ENCODE measurements at regions not wholly inside any gene's neighbourhood (a gene's known extent, or its start where the extent isn't known, plus 50 kb on each side); places are given as distances from the start of the nearest gene placed in this dataset.
"Not testable (repeated sequence)": the region's sequence is repeated elsewhere in the genome, so short reads cannot be mapped to it uniquely, and the experiment has no call there.

DNA sequence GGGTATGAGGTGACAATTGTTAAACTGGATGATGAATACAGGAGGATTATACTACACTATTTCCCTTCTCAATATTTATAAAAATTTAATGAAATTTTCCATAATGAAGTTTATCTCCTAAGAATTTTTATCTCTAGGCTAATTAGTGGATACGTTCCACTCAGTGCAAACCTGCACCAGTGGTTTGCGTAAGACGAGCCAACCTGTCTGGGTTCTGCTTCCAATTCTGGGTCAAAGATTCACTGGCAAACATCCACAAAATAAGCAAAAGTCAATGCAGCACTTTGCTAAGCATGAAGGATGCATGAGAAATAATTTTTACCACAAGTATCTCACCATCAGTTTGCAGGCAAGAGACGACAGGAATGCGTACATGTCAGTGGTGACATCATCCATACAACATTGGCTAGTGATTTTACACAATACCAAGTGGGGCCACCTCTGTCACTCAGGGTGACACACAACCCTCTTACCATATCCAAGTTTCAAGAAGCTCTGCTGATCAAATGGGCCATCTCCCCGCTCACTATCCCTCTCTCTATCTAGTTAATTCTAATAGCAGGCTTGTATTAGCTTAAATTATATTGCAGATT lies 51.7 kb downstream of the FAM50B start:
- no peak for DNase-seq (ENCODE audit: insufficient read length, low spot score)
- FAIRE-seq = no peak

GRCh38 chr6:3902871-3903648 lies 53.9 kb downstream of the FAM50B start:
- no peak for FAIRE-seq
- DNase-seq (ENCODE audit: insufficient read length, low spot score) = no peak

DNA sequence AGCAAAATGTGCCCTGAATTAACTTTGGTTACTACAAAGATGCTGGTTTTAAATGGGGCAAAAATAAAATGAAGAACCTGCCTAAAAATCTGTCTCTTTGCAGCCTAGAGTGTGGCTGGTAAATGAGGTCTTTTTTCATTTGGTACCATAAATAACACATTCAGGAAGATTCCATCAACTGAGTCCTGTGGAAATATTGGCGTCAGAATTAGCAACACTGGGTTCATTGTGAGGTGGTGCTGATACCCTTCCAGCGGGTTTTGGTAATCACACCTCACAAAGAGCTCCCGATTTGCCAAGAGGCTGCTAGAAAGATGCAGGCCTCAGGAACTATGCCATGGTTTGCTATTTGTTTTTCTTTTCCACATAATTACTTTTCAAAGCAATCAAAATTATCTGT lies 55.3 kb downstream of the FAM50B start:
- no peak for DNase-seq (ENCODE audit: insufficient read length, low spot score)
- no peak for FAIRE-seq

DNA sequence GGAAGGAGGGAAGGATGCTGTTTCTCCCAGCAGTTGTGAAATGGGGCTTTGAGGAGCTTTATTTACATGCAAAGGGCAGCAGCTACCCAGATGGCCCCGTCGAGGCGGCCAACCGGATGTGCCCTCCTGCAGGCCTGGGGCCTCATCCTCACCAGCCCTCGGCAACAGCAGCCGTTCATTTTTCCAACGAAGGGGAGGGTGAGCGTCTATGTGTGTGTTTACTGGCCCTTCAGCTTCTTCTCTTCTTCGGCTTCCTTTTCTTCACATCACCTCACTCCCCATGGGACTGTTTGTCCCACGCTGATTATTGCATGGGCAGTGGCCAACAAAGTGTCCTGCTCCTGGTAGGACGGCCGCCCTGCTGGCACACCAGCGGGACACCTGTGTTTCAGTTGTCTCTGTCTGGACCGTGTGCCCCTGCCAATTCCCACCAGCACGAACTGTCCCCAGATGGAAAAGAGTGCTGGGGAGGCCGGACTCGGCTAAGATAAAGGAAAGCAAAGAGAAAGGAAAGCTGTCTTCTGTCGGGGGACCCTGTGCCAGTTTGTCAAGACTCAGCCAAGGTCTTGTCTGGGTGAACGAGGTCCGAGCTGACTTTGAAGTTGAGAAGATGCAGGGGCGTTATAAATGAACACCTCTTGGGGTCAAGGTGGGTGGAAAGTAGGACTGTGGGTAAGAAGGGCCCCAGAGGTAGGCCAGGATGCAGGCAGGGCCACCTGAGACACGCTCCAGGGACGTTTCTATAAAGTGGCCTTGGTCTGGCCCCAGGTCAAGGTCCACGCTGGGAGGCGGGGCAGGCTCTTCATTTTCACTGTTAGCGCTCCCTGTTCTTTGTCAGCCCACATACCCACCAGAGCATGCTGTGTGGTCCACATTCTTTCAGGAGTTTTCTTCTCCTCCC lies 57.0 kb downstream of the FAM50B start:
- FAIRE-seq (no peak), DNase-seq (ENCODE audit: insufficient read length, low spot score) (no peak)

GRCh38 chr6:3906846-3907151 lies 57.6 kb downstream of the FAM50B start:
- FAIRE-seq (no peak), DNase-seq (ENCODE audit: insufficient read length, low spot score) (no peak)

DNA sequence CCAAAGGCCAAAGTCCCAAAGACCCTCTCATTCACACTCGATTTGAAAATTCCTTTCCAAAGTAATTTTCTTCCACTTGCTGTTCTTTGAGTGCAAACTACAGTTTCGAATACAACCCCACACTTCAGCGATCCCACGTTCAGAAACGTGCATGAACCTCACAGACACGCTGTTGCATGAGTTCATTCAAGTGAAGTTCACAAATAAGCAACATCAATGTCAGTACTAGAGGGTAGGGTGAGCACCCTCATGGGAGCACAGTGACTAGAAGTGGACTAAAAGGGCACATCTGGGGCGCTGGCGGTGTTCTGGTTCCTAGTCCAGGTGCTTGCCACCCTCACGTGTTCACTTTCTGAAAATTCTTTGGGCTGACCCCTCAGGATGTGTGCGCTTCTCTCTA lies 59.0 kb downstream of the FAM50B start:
- FAIRE-seq (no peak), DNase-seq (ENCODE audit: insufficient read length, low spot score) (no peak)

DNA sequence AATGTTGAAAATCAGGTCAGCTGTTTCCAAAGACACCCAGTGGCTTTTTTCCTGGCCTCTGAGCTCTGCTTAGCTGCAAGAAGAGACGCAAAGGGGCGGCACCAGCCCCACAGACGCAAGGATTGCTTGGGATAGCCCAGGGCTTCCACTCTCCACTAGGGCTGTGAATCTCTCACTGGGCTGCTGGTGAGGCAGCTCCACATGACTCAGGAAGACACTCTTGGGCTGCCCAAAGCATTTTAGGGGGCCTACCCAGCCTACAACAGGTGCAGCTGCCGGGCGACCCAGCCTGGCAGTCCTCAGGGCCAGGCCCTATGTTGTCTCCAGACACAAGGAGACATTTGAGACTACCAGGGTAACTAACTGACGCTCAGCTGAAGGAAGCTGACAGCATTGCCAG lies 59.8 kb downstream of the FAM50B start:
- FAIRE-seq (no peak), DNase-seq (ENCODE audit: insufficient read length, low spot score) (no peak)

DNA sequence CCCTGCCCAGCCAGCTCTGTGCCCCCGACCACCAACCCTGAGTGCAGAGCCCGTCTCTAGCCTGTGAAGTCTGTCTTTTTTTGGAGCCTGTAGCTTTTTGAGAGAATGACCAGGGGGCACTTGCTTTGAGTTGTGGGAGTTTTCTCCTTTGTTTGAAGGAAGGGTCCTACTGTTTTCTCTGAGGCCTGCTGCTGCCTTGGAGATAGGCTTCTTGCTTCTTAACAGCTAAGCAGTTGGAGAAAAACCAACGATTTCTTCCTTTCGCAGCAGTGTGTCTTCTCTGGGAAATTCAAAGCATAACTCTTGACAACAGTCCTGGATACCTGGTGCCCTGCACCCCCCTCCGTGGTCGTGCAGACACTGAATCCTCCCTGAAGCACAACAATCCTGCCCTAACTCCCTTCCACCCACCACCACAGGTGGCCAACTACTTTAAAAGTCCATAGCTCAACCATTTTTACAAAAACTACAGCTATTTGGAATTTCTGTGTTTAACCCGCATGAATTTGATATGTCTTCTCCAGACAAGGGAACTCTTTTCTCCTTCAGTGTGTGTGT lies 61.0 kb downstream of the FAM50B start:
- no peak for DNase-seq (ENCODE audit: insufficient read length, low spot score)
- no peak for FAIRE-seq

DNA sequence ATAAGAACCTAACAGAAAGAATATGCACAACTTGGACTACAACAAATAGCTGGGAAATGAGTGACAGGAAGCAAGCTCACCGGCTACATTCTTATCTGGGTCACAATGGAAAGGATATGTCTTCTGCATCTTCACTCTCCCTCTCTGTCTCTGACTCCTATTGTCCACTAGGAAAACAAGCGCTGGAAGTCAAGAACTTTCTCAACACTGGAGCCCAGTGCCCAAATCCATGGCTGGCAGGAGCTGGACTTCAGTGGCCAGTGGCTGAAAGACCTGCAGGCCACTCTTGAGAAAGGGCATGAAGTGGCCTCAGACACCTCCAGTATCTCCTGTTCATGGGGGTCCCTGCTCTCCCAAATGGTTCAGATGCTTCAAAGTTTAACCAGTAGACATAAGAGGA lies 62.0 kb downstream of the FAM50B start:
- DNase-seq (ENCODE audit: insufficient read length, low spot score) (no peak), FAIRE-seq (no peak)

DNA sequence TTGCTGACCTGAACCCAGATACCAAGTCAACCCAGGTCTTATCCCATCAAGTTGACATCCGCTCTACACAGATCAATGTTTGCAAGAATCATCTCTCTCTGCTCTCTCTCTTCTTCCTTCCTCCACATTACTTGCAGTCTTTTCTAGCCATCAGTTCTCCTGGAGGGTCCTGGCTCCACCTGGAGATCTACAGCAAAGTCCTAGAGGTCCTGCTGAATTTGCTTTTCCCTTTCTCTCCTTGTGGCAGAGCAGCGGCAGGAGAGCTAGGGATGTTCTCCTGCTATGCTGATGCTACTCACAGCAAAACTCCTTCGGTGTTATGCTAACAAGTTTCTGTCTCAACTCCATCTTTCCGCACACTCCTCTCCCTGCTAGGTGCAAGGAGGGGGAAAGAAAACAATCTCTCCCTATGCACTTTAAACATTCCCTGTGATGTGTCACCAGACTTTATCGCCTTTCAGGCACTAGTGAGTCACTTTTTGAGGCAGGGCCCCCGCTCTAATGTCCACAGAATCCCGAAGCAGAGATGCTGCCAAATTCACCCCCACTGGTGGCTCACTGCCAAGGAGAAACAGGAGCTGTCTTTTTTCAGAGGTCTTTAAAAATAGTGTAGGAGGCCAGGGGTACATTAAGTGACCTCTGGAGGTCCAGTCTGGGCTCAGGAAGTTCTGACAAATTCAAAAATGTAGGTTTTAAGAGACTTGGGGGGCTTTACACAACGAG lies 62.6 kb downstream of the FAM50B start:
- no peak for FAIRE-seq
- no peak for DNase-seq (ENCODE audit: insufficient read length, low spot score)

- no peak for DNase-seq (ENCODE audit: insufficient read length, low spot score)
- no peak for FAIRE-seq
These were observed 63.3 kb downstream of the FAM50B start for GRCh38 chr6:3912361-3913076.

- FAIRE-seq = no peak
- DNase-seq (ENCODE audit: insufficient read length, low spot score) = no peak
These were observed 64.1 kb downstream of the FAM50B start for GRCh38 chr6:3913077-3913957.

- FAIRE-seq = no peak
These were observed 64.8 kb downstream of the FAM50B start for GRCh38 chr6:3913958-3914337.

DNA sequence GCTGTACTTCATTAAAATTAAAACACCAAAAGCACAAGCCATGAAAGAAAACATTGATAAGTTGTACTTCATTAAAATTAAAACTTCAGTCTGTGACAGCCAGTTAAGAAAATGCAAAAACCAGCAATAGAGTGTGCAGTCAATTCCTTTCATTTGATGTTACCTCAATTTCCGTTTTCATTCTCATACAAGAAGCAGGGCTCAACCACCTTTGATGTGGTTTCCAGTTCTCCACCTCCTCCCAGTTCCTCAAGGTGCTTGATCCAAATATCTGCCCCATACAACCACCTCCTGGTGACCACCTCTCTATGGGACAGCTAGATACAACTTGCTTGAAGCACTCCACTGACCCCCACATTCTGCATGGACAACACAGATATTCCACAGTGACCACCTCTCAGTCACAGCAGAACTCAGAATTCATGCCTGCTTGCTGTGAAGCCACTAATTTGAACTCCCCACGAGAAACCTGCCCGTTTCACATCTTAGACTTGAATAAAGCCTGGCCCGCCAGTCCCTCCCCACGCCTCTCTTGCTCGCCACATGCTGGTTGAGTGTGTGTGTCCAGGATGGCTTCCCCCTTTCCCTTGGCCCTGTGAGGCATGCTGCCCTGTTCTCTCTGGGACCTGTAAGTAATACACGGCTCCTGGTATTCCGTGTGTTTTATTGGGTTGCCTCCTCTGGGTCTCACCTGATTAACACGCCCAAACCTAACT lies 66.1 kb downstream of the FAM50B start:
- DNase-seq (ENCODE audit: insufficient read length, low spot score) (no peak), FAIRE-seq (no peak)

More at GRCh38 chr6:3913958-3914337, 64.8 kb downstream of the FAM50B start:
- no peak for DNase-seq (ENCODE audit: insufficient read length, low spot score)

DNA sequence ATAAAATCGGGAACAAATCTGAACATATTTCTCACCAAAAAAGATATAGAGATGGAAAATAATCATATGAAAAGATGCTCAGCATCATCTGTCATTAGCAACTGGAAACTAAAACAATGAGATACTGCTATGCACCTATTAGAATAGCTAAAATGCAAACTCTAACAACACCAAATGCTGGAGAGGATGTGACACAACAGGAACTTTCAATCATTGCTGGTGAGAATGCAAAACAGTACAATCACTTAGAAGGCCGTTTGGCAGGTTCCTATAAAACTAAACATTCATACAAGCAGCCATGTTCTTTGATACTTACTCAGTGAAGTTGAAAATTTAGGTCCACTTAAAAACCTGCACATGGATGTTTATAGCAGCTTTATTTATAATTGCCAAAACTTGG lies 67.0 kb downstream of the FAM50B start:
- FAIRE-seq (no peak), DNase-seq (ENCODE audit: insufficient read length, low spot score) (no peak)

- not testable (repeated sequence) for DNase-seq (ENCODE audit: insufficient read length, low spot score); FAIRE-seq
These were observed 67.6 kb downstream of the FAM50B start for GRCh38 chr6:3916749-3917148.

GRCh38 chr6:3918469-3918868 lies 69.3 kb downstream of the FAM50B start:
- DNase-seq (ENCODE audit: insufficient read length, low spot score) = no peak
- FAIRE-seq = no peak

DNA sequence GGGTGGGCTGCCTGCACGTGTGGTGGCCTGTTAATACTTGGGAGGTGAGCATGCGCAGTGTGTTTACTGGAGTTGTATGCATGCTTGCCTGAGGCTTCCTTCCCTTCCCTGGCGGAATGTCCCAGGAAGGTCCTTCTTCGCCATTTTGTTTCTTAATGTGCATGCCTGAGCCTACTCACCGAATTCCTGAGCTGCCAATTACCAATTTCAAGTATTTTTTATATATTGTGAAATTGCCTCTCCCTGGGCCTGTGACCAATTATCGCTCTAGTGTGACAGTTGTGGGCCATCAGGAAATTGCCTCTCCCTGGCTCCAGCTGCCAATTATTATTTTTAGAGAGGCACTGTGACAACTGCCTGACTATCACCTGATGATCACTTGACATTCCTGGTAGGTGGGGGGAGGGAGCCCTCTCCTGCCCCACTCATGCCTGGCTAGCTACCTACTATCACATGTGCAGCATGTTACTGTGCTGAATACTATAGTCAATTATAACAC lies 70.0 kb downstream of the FAM50B start:
- DNase-seq (ENCODE audit: insufficient read length, low spot score) (no peak), FAIRE-seq (no peak)
